ENCODE measurements at regions not wholly inside any gene's neighbourhood (a gene's known extent, or its start where the extent isn't known, plus 50 kb on each side); places are given as distances from the start of the nearest gene placed in this dataset.

DNA sequence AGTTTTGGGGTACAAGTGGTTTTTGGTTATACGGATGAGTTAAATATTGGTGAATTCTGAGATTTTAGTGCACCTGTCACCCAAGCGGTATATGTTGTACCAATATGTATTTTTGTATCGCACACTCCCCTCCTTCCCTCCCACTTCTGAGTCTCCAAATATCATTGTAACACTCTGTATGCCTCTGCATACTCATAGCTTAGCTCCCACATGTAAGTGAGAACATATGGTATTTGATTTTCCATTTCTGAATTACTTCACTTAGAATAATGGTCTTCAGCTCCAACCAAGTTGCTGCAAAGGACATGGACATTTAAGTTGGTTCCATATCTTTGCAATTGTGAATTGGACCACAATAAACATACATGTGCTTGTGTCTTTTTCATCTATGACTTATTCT is 103.0 kb upstream of the ADAMTS3 start:
- H3K27me3 ChIP-seq: no peaks in the 10 kb centered on the region
- no peaks in the 10 kb centered on the region for H3K9me3 ChIP-seq
- H3K4me1 ChIP-seq: no peaks in the 10 kb centered on the region
- no peak overlapping the region for H3K27ac ChIP-seq
- intact Hi-C loops (cut with DNase I): no loop called here
- TF ChIP-seq CTCF (IDR thresholded peaks at IDR 0.05): no peak
- TF ChIP-seq POLR2A (IDR thresholded peaks at IDR 0.05): no peak
- TF ChIP-seq EP300 (IDR thresholded peaks at IDR 0.05): no peak
- no peak for TF ChIP-seq POLR2AphosphoS5 (IDR thresholded peaks at IDR 0.05)
- H3K4me3 ChIP-seq: no peak overlapping the region
- no peaks in the 10 kb centered on the region for H3K36me3 ChIP-seq
- WGBS, 2 donors: 95% methylated on average over 3 of the region's 3 CpGs
- DNase-seq: no peak

DNA sequence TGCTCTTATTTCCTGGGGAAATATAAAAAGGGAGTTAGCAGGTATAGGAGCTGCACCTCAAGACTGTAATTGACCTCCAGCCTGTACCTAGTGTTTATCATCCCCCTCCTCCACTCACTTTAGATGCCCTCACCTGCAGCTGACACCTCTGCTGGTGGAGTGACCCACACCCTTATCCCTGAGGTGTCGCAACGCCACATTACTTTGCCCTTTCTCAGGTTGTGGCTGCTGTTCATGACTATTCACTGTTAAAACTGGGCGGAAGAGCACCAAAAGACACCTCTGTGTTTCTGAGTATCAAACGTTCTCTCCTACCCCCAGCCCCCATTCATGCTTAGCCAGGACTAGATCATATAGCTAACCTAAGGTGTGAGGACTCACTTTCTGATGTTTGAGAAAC is 101.5 kb upstream of the ADAMTS3 start:
- Histone ChIP-seq H3K36me3 (no peaks in the 10 kb centered on the region), H3K4me3 (no peak overlapping the region), H3K27me3 (no peaks in the 10 kb centered on the region), H3K9me3 (no peaks in the 10 kb centered on the region), H3K27ac (no peak overlapping the region), H3K4me1 (no peaks in the 10 kb centered on the region)
- DNase-seq: no peak
- TF ChIP-seq POLR2AphosphoS5 (IDR thresholded peaks at IDR 0.05) (no peak), POLR2A (IDR thresholded peaks at IDR 0.05) (no peak), EP300 (IDR thresholded peaks at IDR 0.05) (no peak), CTCF (IDR thresholded peaks at IDR 0.05) (no peak)
- intact Hi-C loops (cut with DNase I): no loop called here
- 70 to 90% methylated on average over 4 of the region's 4 CpGs for WGBS, 2 donors

GRCh38 chr4:72666910-72667309 is 97.9 kb upstream of the ADAMTS3 start:
- no peaks in the 10 kb centered on the region for H3K4me1 ChIP-seq
- TF ChIP-seq POLR2A (IDR thresholded peaks at IDR 0.05) (no peak), CTCF (IDR thresholded peaks at IDR 0.05) (no peak), POLR2AphosphoS5 (IDR thresholded peaks at IDR 0.05) (no peak)
- no peak overlapping the region for H3K4me3 ChIP-seq
- H3K27me3 ChIP-seq: no peaks in the 10 kb centered on the region
- no peaks in the 10 kb centered on the region for H3K36me3 ChIP-seq
- intact Hi-C loops (cut with DNase I): no loop called here
- 83% methylated on average over 9 of the region's 9 CpGs for WGBS, 2 donors
- DNase-seq: no peak
- H3K9me3 ChIP-seq: no peaks in the 10 kb centered on the region
- H3K27ac ChIP-seq: no peak overlapping the region

DNA sequence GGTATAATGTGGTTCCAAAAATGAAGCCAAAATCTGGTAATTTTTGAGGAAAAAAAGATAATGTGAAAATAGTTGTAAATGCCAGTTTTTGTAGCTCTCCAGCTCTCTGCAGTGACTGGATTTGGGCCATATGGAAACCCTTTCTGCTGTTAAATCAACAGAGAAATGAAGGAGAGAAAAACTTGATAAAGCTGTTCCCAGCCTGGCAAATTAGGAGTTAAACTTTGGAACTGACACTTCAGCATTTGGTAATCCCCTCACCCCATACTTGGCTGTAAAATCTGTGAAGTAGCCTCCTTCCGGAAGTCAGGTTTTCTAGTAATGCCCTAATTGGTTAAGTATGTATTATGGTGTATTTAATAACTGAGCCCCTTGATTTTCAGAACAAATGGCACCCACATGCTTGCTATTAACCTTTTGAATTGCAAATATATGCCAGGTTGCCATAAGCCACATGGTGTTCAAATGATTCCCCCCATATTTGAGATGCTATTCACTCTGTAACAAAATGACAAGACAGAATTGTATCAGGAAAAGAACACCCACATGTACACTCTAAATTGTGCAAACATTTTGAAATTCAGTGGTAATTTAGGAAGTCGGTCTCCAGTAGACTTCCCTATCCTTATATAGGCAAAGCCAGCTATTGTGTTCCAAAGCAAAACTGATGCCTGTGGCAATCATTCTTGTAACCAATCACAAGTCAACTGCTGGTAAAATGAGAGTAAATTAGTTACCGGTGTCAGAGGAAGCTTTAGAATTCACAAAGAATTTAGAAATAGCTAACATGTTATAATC is 96.3 kb upstream of the ADAMTS3 start:
- 62 to 70% methylated on average over 3 of the region's 3 CpGs for WGBS, 2 donors
- DNase-seq: no peak
- no peaks in the 10 kb centered on the region for H3K4me1 ChIP-seq
- intact Hi-C loops (cut with DNase I): no loop called here
- no peaks in the 10 kb centered on the region for H3K9me3 ChIP-seq
- no peak overlapping the region for H3K27ac ChIP-seq
- H3K36me3 ChIP-seq: no peaks in the 10 kb centered on the region
- H3K4me3 ChIP-seq: no peak overlapping the region
- H3K27me3 ChIP-seq: no peaks in the 10 kb centered on the region
- no peak for TF ChIP-seq POLR2A (IDR thresholded peaks at IDR 0.05)

DNA sequence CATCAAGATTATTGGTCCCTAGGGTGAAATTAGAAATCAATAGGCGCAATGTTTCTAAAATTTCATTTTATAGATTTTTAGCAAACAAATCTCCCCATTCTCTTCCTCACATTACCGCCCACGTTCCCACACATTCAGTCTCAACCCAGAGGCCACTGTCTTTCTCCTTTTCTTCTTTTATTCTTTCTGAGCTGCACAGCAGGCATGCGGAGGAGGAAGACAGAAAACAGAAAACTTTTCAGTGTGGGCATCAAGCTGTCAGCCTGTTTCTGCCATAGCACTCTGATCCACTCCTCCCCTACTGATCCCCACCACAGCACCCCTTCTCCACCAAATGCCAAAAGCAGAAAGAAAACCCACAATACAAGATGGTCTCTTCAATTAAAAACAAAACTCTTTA is 94.8 kb upstream of the ADAMTS3 start:
- no peak for DNase-seq
- TF ChIP-seq CTCF (IDR thresholded peaks at IDR 0.05) (no peak), POLR2A (IDR thresholded peaks at IDR 0.05) (no peak), POLR2AphosphoS5 (IDR thresholded peaks at IDR 0.05) (no peak), EP300 (IDR thresholded peaks at IDR 0.05) (no peak)
- no peaks in the 10 kb centered on the region for H3K36me3 ChIP-seq
- no peaks in the 10 kb centered on the region for H3K4me1 ChIP-seq
- H3K9me3 ChIP-seq: no peaks in the 10 kb centered on the region
- H3K27ac ChIP-seq: no peak overlapping the region
- WGBS, 2 donors: 75 to 81% methylated on average over 4 of the region's 4 CpGs
- no peaks in the 10 kb centered on the region for H3K27me3 ChIP-seq
- intact Hi-C loops (cut with DNase I): no loop called here
- H3K4me3 ChIP-seq: no peak overlapping the region

All from sigmoid colon (tissue), 6 donors.